ENCODE measurements at regions not wholly inside any gene's neighbourhood (a gene's known extent, or its start where the extent isn't known, plus 50 kb on each side); places are given as distances from the start of the nearest gene placed in this dataset.

GRCh38 chr9:85283421-85283820 is 458.3 kb downstream of the AGTPBP1 start:
- intact Hi-C loops (cut with DNase I): no loop called here
- ATAC-seq: no peak
- no peak for DNase-seq (ENCODE audit: low spot score)

GRCh38 chr9:85278769-85279168 is 463.0 kb downstream of the AGTPBP1 start:
- intact Hi-C loops (cut with DNase I): no loop called here

GRCh38 chr9:85276741-85277140 is 465.0 kb downstream of the AGTPBP1 start:
- intact Hi-C loops (cut with DNase I): no loop called here
- DNase-seq (ENCODE audit: low spot score): no peak
- peak; percentile 87 for ATAC-seq

More at GRCh38 chr9:85278769-85279168, 463.0 kb downstream of the AGTPBP1 start:
- DNase-seq (ENCODE audit: low spot score) (no peak), ATAC-seq (no peak)

- intact Hi-C loops (cut with DNase I): no loop called here
- no peak for DNase-seq (ENCODE audit: low spot score)
- ATAC-seq: no peak
Observed at GRCh38 chr9:85269811-85270210, 471.9 kb downstream of the AGTPBP1 start.

- DNase-seq (ENCODE audit: low spot score) (no peak), ATAC-seq (peak; percentile 63)
- intact Hi-C loops (cut with DNase I): no loop called here
Observed at GRCh38 chr9:85268131-85268530, 473.6 kb downstream of the AGTPBP1 start.

GRCh38 chr9:85264695-85265094 is 477.1 kb downstream of the AGTPBP1 start:
- intact Hi-C loops (cut with DNase I): no loop called here
- no peak for DNase-seq (ENCODE audit: low spot score)

GRCh38 chr9:85263288-85263687 is 478.5 kb downstream of the AGTPBP1 start:
- intact Hi-C loops (cut with DNase I): no loop called here
- ATAC-seq (no peak), DNase-seq (ENCODE audit: low spot score) (no peak)

More at GRCh38 chr9:85264695-85265094, 477.1 kb downstream of the AGTPBP1 start:
- no peak for ATAC-seq

GRCh38 chr9:85262333-85262732 is 479.4 kb downstream of the AGTPBP1 start:
- intact Hi-C loops (cut with DNase I): no loop called here

GRCh38 chr9:85260275-85260845 is 481.4 kb downstream of the AGTPBP1 start:
- ATAC-seq (no peak), DNase-seq (ENCODE audit: low spot score) (no peak)
- intact Hi-C loops (cut with DNase I): no loop called here

More at GRCh38 chr9:85262333-85262732, 479.4 kb downstream of the AGTPBP1 start:
- ATAC-seq (no peak), DNase-seq (ENCODE audit: low spot score) (no peak)

GRCh38 chr9:85258823-85259370 is 482.9 kb downstream of the AGTPBP1 start:
- intact Hi-C loops (cut with DNase I): no loop called here
- DNase-seq (ENCODE audit: low spot score) (peak; percentile 81), ATAC-seq (peak; percentile 97)

- DNase-seq (ENCODE audit: low spot score) (no peak), ATAC-seq (no peak)
- intact Hi-C loops (cut with DNase I): no loop called here
Observed at GRCh38 chr9:85258236-85258635, 483.5 kb downstream of the AGTPBP1 start.

GRCh38 chr9:85249313-85249621 is 492.5 kb downstream of the AGTPBP1 start:
- intact Hi-C loops (cut with DNase I): no loop called here
- DNase-seq (ENCODE audit: low spot score) (no peak), ATAC-seq (no peak)

GRCh38 chr9:85248514-85249312 is 493.0 kb downstream of the AGTPBP1 start:
- ATAC-seq (peak; percentile 93), DNase-seq (ENCODE audit: low spot score) (no peak)
- intact Hi-C loops (cut with DNase I): no loop called here

GRCh38 chr9:85246541-85246940 is 495.2 kb downstream of the AGTPBP1 start:
- no peak for DNase-seq (ENCODE audit: low spot score)
- intact Hi-C loops (cut with DNase I): no loop called here
- ATAC-seq: no peak

- ATAC-seq (no peak), DNase-seq (ENCODE audit: low spot score) (no peak)
- intact Hi-C loops (cut with DNase I): no loop called here
Observed at GRCh38 chr9:85244856-85245255, 496.9 kb downstream of the AGTPBP1 start.

GRCh38 chr9:85243977-85244376 is 497.8 kb downstream of the AGTPBP1 start:
- intact Hi-C loops (cut with DNase I): no loop called here
- ATAC-seq: no peak
- DNase-seq (ENCODE audit: low spot score): no peak

- intact Hi-C loops (cut with DNase I): no loop called here
- DNase-seq (ENCODE audit: low spot score): no peak
- no peak for ATAC-seq
Observed at GRCh38 chr9:85237478-85237877, 504.3 kb downstream of the AGTPBP1 start.

GRCh38 chr9:85230081-85230480 is 511.7 kb downstream of the AGTPBP1 start:
- intact Hi-C loops (cut with DNase I): no loop called here
- ATAC-seq (no peak), DNase-seq (ENCODE audit: low spot score) (no peak)

GRCh38 chr9:85228111-85228855 is 513.5 kb downstream of the AGTPBP1 start:
- ATAC-seq (peak; percentile 41), DNase-seq (ENCODE audit: low spot score) (no peak)
- intact Hi-C loops (cut with DNase I): no loop called here

- no peak for DNase-seq (ENCODE audit: low spot score)
- intact Hi-C loops (cut with DNase I): no loop called here
- ATAC-seq: no peak
Observed at GRCh38 chr9:85225180-85225579, 516.6 kb downstream of the AGTPBP1 start.

Data from sciatic nerve (tissue), 2 donors.